SK-N-SH (cell line): ENCODE measurements at regions not wholly inside any gene's neighbourhood (a gene's known extent, or its start where the extent isn't known, plus 50 kb on each side); places are given as distances from the start of the nearest gene placed in this dataset.
A peak's percentile ranks its signal among the peaks of the same experiment; 100 is the strongest.

Experiments used
- CTCF ChIA-PET: fragments of 300-600, 350-600 bp; formaldehyde crosslinking; extraction: SDS; loops from one replicate; lab custom pipeline; 2021; lab: Yijun Ruan, JAX
- POLR2A ChIA-PET: fragments of 350-600 bp; sonication (Branson Sonifier 250); formaldehyde crosslinking; extraction: SDS; loops from one replicate; lab custom pipeline; 2020; ENCODE audit warnings: antibody characterized with exemption, inconsistent platforms; lab: Yijun Ruan, JAX
- DNase-seq: peaks from one replicate; pipeline ENCODE4 v3.0.0; 2012
- H2AFZ ChIP-seq: fragments of 200-600 bp; sonication (generic); 2 replicates; pipeline ENCODE4 v1.8.1; 2016; ENCODE audit warnings: antibody characterized with exemption, mild to moderate bottlenecking, low read depth
- H3F3A ChIP-seq: fragments of 200-600 bp; sonication (generic); replicated peaks from 2 replicates; pipeline ENCODE3; 2016; ENCODE audit warnings: antibody characterized with exemption, mild to moderate bottlenecking; ENCODE audit not compliant: insufficient read depth
- H3K27ac ChIP-seq, 2 experiments: fragments of 200-500 bp in 1 of 2; fragments of 200-600 bp in 1 of 2; sonication (Bioruptor generic) in 1 of 2; sonication (generic), shearing (Covaris generic) in 1 of 2; 2 replicates each; pipeline versions ENCODE4 v1.5.1 to v1.6.1; 2014 to 2016; ENCODE audit warnings: low read depth in 2 of 2, inconsistent platforms in 1 of 2, low read length in 1 of 2, mild to moderate bottlenecking in 1 of 2, mixed read lengths in 1 of 2
- H3K27me3 ChIP-seq: fragments of 200-600 bp; sonication (generic), shearing (Covaris generic); 2 replicates; pipeline ENCODE4 v1.6.1; 2016; ENCODE audit warnings: mixed run types; ENCODE audit not compliant: insufficient read depth
- H3K36me3 ChIP-seq, 2 experiments: fragments of 200-500 bp in 1 of 2; fragments of 200-600 bp in 1 of 2; sonication (Bioruptor generic) in 1 of 2; sonication (generic) in 1 of 2; replicated peaks in 1 of 2; 2 replicates each; pipeline versions ENCODE3 to v1.5.1; 2014 to 2016; ENCODE audit warnings: low read length in 1 of 2, mild to moderate bottlenecking in 1 of 2; ENCODE audit not compliant: insufficient read depth in 2 of 2, control insufficient read depth in 1 of 2
- H3K4me1 ChIP-seq, 2 experiments: fragments of 200-500 bp in 1 of 2; fragments of 200-600 bp in 1 of 2; sonication (Bioruptor generic) in 1 of 2; sonication (generic), shearing (Covaris generic) in 1 of 2; 2 replicates each; pipeline versions ENCODE4 v1.5.1 to v1.6.1; 2014 to 2016; ENCODE audit warnings: low read depth in 1 of 2, low read length in 1 of 2, mixed run types in 1 of 2; ENCODE audit not compliant: insufficient read depth in 2 of 2, control insufficient read depth in 1 of 2
- H3K4me2 ChIP-seq: fragments of 200-600 bp; sonication (generic), shearing (Covaris generic); 2 replicates; pipeline ENCODE4 v1.6.1; 2017; ENCODE audit warnings: mixed run types
- H3K4me3 ChIP-seq, 2 experiments: fragments of 200-500 bp in 1 of 2; fragments of 200-600 bp in 1 of 2; sonication (Bioruptor generic) in 1 of 2; sonication (generic), shearing (Covaris generic) in 1 of 2; 2 replicates each; pipeline versions ENCODE4 v1.5.1 to v1.8.1; 2014 to 2016; ENCODE audit warnings: low read depth in 2 of 2, inconsistent platforms in 1 of 2, low read length in 1 of 2, mild to moderate bottlenecking in 1 of 2, mixed read lengths in 1 of 2, moderate library complexity in 1 of 2
- H3K79me2 ChIP-seq: fragments of 200-600 bp; sonication (generic); 2 replicates; pipeline ENCODE4 v1.8.1; 2017; ENCODE audit warnings: mild to moderate bottlenecking; ENCODE audit not compliant: insufficient read depth
- H3K9ac ChIP-seq: fragments of 200-600 bp; sonication (generic); 2 replicates; pipeline ENCODE4 v1.6.1; 2017; ENCODE audit warnings: mixed run types
- H3K9me2 ChIP-seq: fragments of 200-600 bp; sonication (generic); 2 replicates; pipeline ENCODE4 v1.6.1; 2017; ENCODE audit warnings: mixed run types
- H3K9me3 ChIP-seq: fragments of 200-600 bp; sonication (generic); 2 replicates; pipeline ENCODE4 v1.6.1; 2017; ENCODE audit warnings: mixed run types, mild to moderate bottlenecking, moderate library complexity
- H4K20me1 ChIP-seq: fragments of 200-600 bp; sonication (generic); 2 replicates; pipeline ENCODE4 v1.6.1; 2017; ENCODE audit warnings: mild to moderate bottlenecking, mixed run types; ENCODE audit not compliant: insufficient read depth
- CHD2 ChIP-seq: fragments of 150-350 bp; IDR thresholded peaks from 2 replicates; pipeline ENCODE4 v1.6.1; 2018; ENCODE audit warnings: low read length; ENCODE audit not compliant: partially characterized antibody
- EP300 ChIP-seq, 2 experiments: IDR thresholded peaks; 2 replicates each; pipeline versions ENCODE4 v1.4.0 to v1.6.1; 2012; ENCODE audit warnings: borderline replicate concordance in 1 of 2, low read depth in 1 of 2, low read length in 1 of 2
- EZH2phosphoT487 ChIP-seq: fragments of 200-600 bp; sonication (generic); IDR thresholded peaks from 2 replicates; pipeline ENCODE4 v1.6.1; 2017; ENCODE audit warnings: low read depth, mixed run types, mild to moderate bottlenecking, antibody characterized with exemption, moderate library complexity, borderline replicate concordance
- FOXM1 ChIP-seq: IDR thresholded peaks from 2 replicates; pipeline ENCODE4 v1.4.0; 2012; ENCODE audit warnings: low read depth, mild to moderate bottlenecking
- GABPA ChIP-seq: IDR thresholded peaks from 2 replicates; pipeline ENCODE4 v1.4.0; 2012; ENCODE audit warnings: low read depth, mild to moderate bottlenecking
- GATA2 ChIP-seq: sonication (generic); formaldehyde crosslinking; IDR thresholded peaks from 2 replicates; pipeline ENCODE4 v1.5.0; 2020; ENCODE audit warnings: mild to moderate bottlenecking, missing genetic modification reagents
- NFIC ChIP-seq: IDR thresholded peaks from 2 replicates; pipeline ENCODE4 v1.4.0; 2012; ENCODE audit warnings: borderline replicate concordance
- NRF1 ChIP-seq: IDR thresholded peaks from 2 replicates; pipeline ENCODE4 v1.6.1; 2012; ENCODE audit warnings: low read depth, mild to moderate bottlenecking, low read length
- RAD21 ChIP-seq: IDR thresholded peaks from 2 replicates; pipeline ENCODE4 v1.6.1; 2012; ENCODE audit warnings: mild to moderate bottlenecking, low read length
- RXRA ChIP-seq: IDR thresholded peaks from 2 replicates; pipeline ENCODE4 v1.4.0; 2012; ENCODE audit warnings: low read depth, mild to moderate bottlenecking, borderline replicate concordance
- SIN3A ChIP-seq: IDR thresholded peaks from 2 replicates; pipeline ENCODE4 v1.6.1; 2012; ENCODE audit warnings: low read depth, mild to moderate bottlenecking, low read length, moderate library complexity, borderline replicate concordance
- SMC3 ChIP-seq: IDR thresholded peaks from 2 replicates; pipeline ENCODE4 v1.6.1; 2012; ENCODE audit warnings: low read depth, low read length, improper control_type of control experiment
- TAF1 ChIP-seq: IDR thresholded peaks from 2 replicates; pipeline ENCODE4 v1.6.1; 2012; ENCODE audit warnings: low read depth, mild to moderate bottlenecking, low read length, moderate library complexity, borderline replicate concordance
- TEAD4 ChIP-seq: IDR thresholded peaks from 2 replicates; pipeline ENCODE4 v1.4.0; 2012; ENCODE audit warnings: mild to moderate bottlenecking, borderline replicate concordance; ENCODE audit not compliant: insufficient read depth
- YY1 ChIP-seq: IDR thresholded peaks from 2 replicates; pipeline ENCODE4 v1.4.0; 2012; ENCODE audit warnings: low read depth, mild to moderate bottlenecking
- WGBS: methylation state at CpG from one replicate; pipeline ENCODE4 v1.1.6; 2017; ENCODE audit warnings: low lambda C conversion rate; 5-methylcytosine and 5-hydroxymethylcytosine counted together
- TF ChIP-seq, protein P1 (sequence below): IDR thresholded peaks from 2 replicates; pipeline ENCODE4 v1.6.1; 2012; ENCODE audit warnings: mild to moderate bottlenecking, low read depth, low read length, moderate library complexity
- TF ChIP-seq, protein P2 (sequence below): fragments of 150-350 bp; IDR thresholded peaks from 2 replicates; pipeline ENCODE4 v1.6.1; 2016; ENCODE audit warnings: mild to moderate bottlenecking, low read depth, low read length
- TF ChIP-seq, protein P3 (sequence below): IDR thresholded peaks from 2 replicates; pipeline ENCODE4 v1.4.0; 2012; ENCODE audit warnings: low read depth, borderline replicate concordance
- TF ChIP-seq, protein P4 (sequence below): IDR thresholded peaks from 2 replicates; pipeline ENCODE4 v1.4.0; 2012; ENCODE audit warnings: low read depth
- TF ChIP-seq, protein P5 (sequence below): IDR thresholded peaks from 2 replicates; pipeline ENCODE4; 2012

DNA sequence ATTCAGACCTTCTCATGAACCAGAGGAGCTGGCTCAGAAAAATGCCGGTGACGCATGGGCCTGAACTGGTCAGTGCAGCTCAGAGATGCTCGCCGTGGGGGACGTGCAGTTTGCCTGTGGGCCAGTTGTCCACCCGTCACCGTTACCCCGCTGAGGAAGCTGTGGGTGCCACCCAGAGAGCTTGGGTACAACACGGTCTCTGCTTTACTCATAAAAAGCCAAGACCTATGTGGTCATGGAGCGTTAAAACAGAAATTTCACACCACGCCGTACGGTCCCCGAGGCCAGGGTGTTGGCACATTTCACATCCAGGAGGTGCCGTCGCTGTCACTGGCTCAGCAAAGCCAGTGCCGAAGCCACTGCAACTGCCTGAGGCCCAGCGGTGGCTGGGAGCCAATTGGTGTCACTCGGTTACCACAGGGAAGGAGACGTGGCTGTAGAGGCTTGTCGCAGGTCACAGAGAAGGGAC, 120.9 kb downstream of the METRNL start:
- POLR2A ChIA-PET = no interaction called here
- Histone ChIP-seq H3K27me3 (no peaks in the 10 kb centered on the region), H3K9me3 (no peaks in the 10 kb centered on the region), H2AFZ (no peak overlapping the region), H3K36me3 (no peaks in the 10 kb centered on the region), H3F3A (peaks cover 9% of the 10 kb centered on the region), H3K9me2 (no peaks in the 10 kb centered on the region), H3K79me2 (no peaks in the 10 kb centered on the region), H3K4me1 (peaks cover 0 to 30% of the 10 kb centered on the region in 2 experiments; a peak in 3 of 4 replicates), H4K20me1 (no peaks in the 10 kb centered on the region), H3K4me3 (no peak overlapping the region), H3K4me2 (peak overlapping the region; percentile 32; the same call in 1 of the 2 replicates), H3K9ac (no peak overlapping the region), H3K27ac (peak overlapping the region in 1 of 2 experiments; percentile 72; a peak in 2 of 4 replicates)
- no peak for TF ChIP-seq GABPA
- no peak for TF ChIP-seq FOXM1
- no peak for TF ChIP-seq RAD21
- no peak for TF ChIP-seq CHD2
- TF ChIP-seq TAF1 = no peak
- no peak for TF ChIP-seq SMC3
- TF ChIP-seq RXRA = no peak
- TF ChIP-seq EZH2phosphoT487 = no peak
- TF ChIP-seq YY1 = no peak
- TF ChIP-seq, protein P1, sequence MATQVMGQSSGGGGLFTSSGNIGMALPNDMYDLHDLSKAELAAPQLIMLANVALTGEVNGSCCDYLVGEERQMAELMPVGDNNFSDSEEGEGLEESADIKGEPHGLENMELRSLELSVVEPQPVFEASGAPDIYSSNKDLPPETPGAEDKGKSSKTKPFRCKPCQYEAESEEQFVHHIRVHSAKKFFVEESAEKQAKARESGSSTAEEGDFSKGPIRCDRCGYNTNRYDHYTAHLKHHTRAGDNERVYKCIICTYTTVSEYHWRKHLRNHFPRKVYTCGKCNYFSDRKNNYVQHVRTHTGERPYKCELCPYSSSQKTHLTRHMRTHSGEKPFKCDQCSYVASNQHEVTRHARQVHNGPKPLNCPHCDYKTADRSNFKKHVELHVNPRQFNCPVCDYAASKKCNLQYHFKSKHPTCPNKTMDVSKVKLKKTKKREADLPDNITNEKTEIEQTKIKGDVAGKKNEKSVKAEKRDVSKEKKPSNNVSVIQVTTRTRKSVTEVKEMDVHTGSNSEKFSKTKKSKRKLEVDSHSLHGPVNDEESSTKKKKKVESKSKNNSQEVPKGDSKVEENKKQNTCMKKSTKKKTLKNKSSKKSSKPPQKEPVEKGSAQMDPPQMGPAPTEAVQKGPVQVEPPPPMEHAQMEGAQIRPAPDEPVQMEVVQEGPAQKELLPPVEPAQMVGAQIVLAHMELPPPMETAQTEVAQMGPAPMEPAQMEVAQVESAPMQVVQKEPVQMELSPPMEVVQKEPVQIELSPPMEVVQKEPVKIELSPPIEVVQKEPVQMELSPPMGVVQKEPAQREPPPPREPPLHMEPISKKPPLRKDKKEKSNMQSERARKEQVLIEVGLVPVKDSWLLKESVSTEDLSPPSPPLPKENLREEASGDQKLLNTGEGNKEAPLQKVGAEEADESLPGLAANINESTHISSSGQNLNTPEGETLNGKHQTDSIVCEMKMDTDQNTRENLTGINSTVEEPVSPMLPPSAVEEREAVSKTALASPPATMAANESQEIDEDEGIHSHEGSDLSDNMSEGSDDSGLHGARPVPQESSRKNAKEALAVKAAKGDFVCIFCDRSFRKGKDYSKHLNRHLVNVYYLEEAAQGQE = no peak
- TF ChIP-seq, protein P2, sequence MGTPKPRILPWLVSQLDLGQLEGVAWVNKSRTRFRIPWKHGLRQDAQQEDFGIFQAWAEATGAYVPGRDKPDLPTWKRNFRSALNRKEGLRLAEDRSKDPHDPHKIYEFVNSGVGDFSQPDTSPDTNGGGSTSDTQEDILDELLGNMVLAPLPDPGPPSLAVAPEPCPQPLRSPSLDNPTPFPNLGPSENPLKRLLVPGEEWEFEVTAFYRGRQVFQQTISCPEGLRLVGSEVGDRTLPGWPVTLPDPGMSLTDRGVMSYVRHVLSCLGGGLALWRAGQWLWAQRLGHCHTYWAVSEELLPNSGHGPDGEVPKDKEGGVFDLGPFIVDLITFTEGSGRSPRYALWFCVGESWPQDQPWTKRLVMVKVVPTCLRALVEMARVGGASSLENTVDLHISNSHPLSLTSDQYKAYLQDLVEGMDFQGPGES = no peak
- TF ChIP-seq TEAD4 = no peak
- TF ChIP-seq SIN3A = no peak
- no peak for TF ChIP-seq GATA2 (CRISPR knock-in tag)
- TF ChIP-seq, protein P3, sequence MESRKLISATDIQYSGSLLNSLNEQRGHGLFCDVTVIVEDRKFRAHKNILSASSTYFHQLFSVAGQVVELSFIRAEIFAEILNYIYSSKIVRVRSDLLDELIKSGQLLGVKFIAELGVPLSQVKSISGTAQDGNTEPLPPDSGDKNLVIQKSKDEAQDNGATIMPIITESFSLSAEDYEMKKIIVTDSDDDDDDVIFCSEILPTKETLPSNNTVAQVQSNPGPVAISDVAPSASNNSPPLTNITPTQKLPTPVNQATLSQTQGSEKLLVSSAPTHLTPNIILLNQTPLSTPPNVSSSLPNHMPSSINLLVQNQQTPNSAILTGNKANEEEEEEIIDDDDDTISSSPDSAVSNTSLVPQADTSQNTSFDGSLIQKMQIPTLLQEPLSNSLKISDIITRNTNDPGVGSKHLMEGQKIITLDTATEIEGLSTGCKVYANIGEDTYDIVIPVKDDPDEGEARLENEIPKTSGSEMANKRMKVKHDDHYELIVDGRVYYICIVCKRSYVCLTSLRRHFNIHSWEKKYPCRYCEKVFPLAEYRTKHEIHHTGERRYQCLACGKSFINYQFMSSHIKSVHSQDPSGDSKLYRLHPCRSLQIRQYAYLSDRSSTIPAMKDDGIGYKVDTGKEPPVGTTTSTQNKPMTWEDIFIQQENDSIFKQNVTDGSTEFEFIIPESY = no peak
- TF ChIP-seq NFIC = no peak
- no peak for TF ChIP-seq NRF1
- TF ChIP-seq, protein P4, sequence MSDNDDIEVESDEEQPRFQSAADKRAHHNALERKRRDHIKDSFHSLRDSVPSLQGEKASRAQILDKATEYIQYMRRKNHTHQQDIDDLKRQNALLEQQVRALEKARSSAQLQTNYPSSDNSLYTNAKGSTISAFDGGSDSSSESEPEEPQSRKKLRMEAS = no peak
- TF ChIP-seq, protein P5, sequence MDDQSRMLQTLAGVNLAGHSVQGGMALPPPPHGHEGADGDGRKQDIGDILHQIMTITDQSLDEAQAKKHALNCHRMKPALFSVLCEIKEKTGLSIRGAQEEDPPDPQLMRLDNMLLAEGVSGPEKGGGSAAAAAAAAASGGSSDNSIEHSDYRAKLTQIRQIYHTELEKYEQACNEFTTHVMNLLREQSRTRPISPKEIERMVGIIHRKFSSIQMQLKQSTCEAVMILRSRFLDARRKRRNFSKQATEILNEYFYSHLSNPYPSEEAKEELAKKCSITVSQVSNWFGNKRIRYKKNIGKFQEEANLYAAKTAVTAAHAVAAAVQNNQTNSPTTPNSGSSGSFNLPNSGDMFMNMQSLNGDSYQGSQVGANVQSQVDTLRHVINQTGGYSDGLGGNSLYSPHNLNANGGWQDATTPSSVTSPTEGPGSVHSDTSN = no peak
- TF ChIP-seq EP300 (IDR thresholded peaks at IDR 0.05; ENCODE audit: borderline replicate concordance in 1 of 2, low read depth in 1 of 2, low read length in 1 of 2) = no peak
- no peak for DNase-seq
- 76% methylated on average over 20 of the region's 21 CpGs for WGBS
- CTCF ChIA-PET = interaction anchor here (0.9 to 2.3 kb wide), 3 partner anchors 32 to 419 kb away, joined by 3 to 10 read pairs (median 5); no protein-coding TSS in a partner anchor
